Lower lobe of right lung (tissue), 2 donors: ENCODE measurements at regions not wholly inside any gene's neighbourhood (a gene's known extent, or its start where the extent isn't known, plus 50 kb on each side); places are given as distances from the start of the nearest gene placed in this dataset.

Source experiments
- ATAC-seq, 2 donors: fragments of 200-7000 bp; cut with Tn5 transposase; one replicate each; pipeline ENCODE4 v1.9.1; 2020 to 2022; ENCODE audit warnings: mild to moderate bottlenecking in 2 of 2, moderate library complexity in 2 of 2
- DNase-seq: peaks from one replicate; pipeline ENCODE4 v3.0.0-alpha.2; 2020
- H3K27ac ChIP-seq: fragments of 200-600 bp; one replicate; pipeline ENCODE4 v1.8.0; 2022
- H3K27me3 ChIP-seq: fragments of 200-600 bp; one replicate; pipeline ENCODE4 v1.8.0; 2022; ENCODE audit warnings: low read depth
- H3K36me3 ChIP-seq: fragments of 200-600 bp; one replicate; pipeline ENCODE4 v1.8.0; 2022; ENCODE audit warnings: mild to moderate bottlenecking
- H3K4me1 ChIP-seq: fragments of 200-600 bp; one replicate; pipeline ENCODE4 v1.8.0; 2022
- H3K4me3 ChIP-seq: fragments of 200-600 bp; one replicate; pipeline ENCODE4 v1.8.0; 2022; ENCODE audit warnings: mild to moderate bottlenecking
- H3K9me3 ChIP-seq: fragments of 200-600 bp; one replicate; pipeline ENCODE4 v1.8.0; 2022
- intact Hi-C: fragments of 100-400 bp; cut with DNase I; formaldehyde crosslinking; loops from one replicate; pipeline ENCODE4 v1.11.0; 2022
- TF ChIP-seq, protein P1 (sequence below): fragments of 200-600 bp; IDR thresholded peaks from one replicate; pipeline ENCODE4 v1.8.0; 2022; ENCODE audit warnings: antibody characterized with exemption, mild to moderate bottlenecking
- donor health status: DM: no; HTN: yes; CAD: no; lungs with severe emphysema.

DNA sequence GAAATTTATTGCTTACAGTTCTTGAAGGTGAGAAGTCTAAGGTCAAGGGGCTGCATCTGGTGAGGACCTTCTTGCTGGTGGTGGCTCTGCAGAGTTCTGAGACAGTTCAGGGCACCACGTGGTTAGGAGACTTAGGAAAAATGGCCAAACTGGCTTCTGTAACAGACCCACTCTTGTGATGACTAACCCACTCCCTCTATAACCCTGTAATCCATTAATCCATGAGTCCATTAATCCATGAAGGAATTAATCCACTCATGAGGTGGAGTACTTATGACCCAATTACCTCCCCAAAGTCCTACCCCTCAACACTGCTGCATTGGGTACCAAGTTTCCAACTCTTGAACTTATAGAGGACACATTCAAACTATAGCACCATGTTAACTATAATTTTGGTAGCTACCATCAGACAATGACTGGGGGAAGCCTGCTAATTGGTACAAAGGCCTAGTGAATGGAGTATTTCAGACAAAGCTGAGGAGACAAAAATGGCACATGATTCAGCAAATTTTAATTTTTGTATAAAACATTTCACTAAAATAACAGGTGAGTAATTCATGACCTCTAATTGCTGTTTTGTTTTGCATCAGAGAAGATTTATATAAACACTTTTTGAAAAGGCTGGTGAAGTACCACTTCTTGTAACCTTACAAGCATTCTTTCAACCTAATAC lies 374.1 kb upstream of the TBL1XR1 start:
- ATAC-seq (no peak), DNase-seq (no peak)

DNA sequence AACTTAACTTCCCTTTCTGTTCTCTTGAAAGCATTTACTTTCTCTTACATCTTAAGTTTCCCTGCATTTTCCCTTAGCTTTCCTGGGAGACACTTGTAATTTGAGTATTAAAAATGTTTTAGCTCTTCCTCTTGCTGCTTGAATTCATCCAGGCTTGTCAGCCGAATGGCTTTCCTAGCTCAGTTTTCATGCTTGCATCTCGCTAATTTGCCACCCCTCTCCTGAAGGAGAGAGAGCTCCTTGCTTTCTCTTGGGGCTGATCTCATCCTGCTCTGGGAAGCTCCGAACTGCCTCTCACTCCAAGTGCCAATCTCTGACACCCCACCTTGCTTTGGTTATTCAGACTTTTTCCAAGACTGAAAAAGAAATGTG lies 374.6 kb upstream of the TBL1XR1 start:
- DNase-seq (no peak), ATAC-seq (no peak)
- Histone ChIP-seq H3K4me3 (no peak overlapping the region), H3K4me1 (peaks cover 13% of the 10 kb centered on the region), H3K36me3 (no peaks in the 10 kb centered on the region), H3K27ac (no peak overlapping the region), H3K9me3 (no peaks in the 10 kb centered on the region), H3K27me3 (no peaks in the 10 kb centered on the region)
- TF ChIP-seq, protein P1, sequence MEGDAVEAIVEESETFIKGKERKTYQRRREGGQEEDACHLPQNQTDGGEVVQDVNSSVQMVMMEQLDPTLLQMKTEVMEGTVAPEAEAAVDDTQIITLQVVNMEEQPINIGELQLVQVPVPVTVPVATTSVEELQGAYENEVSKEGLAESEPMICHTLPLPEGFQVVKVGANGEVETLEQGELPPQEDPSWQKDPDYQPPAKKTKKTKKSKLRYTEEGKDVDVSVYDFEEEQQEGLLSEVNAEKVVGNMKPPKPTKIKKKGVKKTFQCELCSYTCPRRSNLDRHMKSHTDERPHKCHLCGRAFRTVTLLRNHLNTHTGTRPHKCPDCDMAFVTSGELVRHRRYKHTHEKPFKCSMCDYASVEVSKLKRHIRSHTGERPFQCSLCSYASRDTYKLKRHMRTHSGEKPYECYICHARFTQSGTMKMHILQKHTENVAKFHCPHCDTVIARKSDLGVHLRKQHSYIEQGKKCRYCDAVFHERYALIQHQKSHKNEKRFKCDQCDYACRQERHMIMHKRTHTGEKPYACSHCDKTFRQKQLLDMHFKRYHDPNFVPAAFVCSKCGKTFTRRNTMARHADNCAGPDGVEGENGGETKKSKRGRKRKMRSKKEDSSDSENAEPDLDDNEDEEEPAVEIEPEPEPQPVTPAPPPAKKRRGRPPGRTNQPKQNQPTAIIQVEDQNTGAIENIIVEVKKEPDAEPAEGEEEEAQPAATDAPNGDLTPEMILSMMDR = no peak
- intact Hi-C loops = no loop called here

More for the DNA sequence above, 374.1 kb upstream of the TBL1XR1 start:
- intact Hi-C loops = no loop called here
- Histone ChIP-seq H3K9me3 (no peaks in the 10 kb centered on the region), H3K27me3 (no peaks in the 10 kb centered on the region), H3K4me3 (no peak overlapping the region), H3K27ac (no peak overlapping the region), H3K36me3 (no peaks in the 10 kb centered on the region), H3K4me1 (peaks cover 13% of the 10 kb centered on the region)
- TF ChIP-seq, protein P1 = no peak

DNA sequence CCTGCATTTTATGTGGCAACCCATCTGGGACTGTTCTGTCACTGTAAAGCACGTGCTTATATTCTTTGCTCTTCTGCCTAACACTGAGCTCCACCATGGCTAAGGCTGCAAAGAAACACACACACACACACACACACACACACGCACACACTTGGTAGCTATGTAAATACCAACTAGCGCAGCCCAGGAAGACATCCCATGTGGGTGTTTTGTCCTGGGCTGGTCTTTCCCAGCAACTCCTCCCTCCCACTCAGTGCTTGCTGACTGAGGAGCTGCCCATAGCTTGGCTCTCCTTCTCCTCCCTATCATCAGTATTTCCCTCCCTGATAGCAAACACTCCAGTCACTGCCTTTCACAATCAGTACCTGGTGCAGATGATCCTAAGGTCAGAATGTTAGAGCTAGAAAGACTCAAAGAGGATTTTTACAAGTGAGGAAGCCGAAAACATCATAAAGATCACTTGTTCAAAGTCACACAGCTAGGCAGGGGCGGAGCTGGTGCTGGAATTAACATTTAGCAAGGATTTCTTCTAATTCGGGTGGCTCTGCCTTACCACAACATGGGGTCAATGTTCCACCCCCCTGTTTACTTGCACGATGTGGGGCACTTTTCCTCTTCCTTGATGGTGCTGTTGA lies 377.1 kb upstream of the TBL1XR1 start:
- Histone ChIP-seq H3K27ac (no peak overlapping the region), H3K9me3 (no peaks in the 10 kb centered on the region), H3K27me3 (no peaks in the 10 kb centered on the region), H3K36me3 (no peaks in the 10 kb centered on the region), H3K4me1 (peaks cover 11% of the 10 kb centered on the region), H3K4me3 (no peak overlapping the region)
- intact Hi-C loops = no loop called here
- TF ChIP-seq, protein P1 = no peak
- ATAC-seq (peak; percentile 90 to 95), DNase-seq (peak; percentile 68)

DNA sequence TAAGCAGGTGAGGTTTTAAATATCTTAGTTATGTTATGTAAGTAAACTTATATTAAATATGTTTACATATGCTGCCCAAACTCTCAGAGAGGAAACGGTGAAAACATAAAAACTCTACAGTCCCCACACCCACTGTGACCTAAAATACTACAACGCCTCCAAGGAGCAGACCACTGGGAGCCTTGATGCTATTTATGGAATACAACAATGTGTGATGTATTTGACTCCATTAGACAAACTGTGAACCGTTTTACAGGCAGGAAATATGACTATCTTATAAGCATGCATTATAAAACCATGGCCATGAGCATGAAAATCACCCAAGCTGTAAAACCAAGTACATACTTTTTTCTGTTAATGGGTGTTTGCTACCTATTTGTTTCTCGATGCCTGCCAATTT lies 379.5 kb upstream of the TBL1XR1 start:
- H3K9me3 ChIP-seq = no peaks in the 10 kb centered on the region
- peaks cover 5% of the 10 kb centered on the region for H3K4me1 ChIP-seq
- no peak overlapping the region for H3K27ac ChIP-seq
- TF ChIP-seq, protein P1 = no peak
- no peaks in the 10 kb centered on the region for H3K36me3 ChIP-seq
- H3K4me3 ChIP-seq = no peak overlapping the region
- DNase-seq = no peak
- no peaks in the 10 kb centered on the region for H3K27me3 ChIP-seq
- intact Hi-C loops = no loop called here
- ATAC-seq = no peak

DNA sequence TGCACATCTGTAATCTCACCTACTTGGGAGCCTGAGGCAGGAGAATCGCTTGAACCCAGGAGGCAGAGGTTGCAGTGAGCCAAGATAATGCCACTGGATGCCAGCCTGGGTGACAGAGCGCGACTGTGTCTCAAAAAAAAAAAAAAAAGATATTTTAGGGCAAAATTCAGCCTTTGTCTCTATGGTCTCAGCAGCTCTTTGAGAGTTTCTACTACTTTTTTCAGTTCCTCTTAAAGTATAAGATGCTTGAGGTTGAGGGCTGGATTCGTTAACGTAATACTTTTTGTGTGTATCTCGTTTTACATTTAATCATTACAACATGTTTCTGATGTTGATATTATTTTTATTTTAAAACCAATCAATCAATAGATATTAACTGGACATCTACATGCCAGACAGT lies 381.2 kb upstream of the TBL1XR1 start:
- Histone ChIP-seq H3K9me3 (no peaks in the 10 kb centered on the region), H3K4me3 (no peak overlapping the region), H3K36me3 (no peaks in the 10 kb centered on the region), H3K27me3 (no peaks in the 10 kb centered on the region), H3K27ac (no peak overlapping the region), H3K4me1 (peaks cover 5% of the 10 kb centered on the region)
- ATAC-seq (no peak), DNase-seq (no peak)
- TF ChIP-seq, protein P1 = no peak
- intact Hi-C loops = no loop called here
